Psoas muscle (tissue), 7 donors: ENCODE measurements at regions not wholly inside any gene's neighbourhood (a gene's known extent, or its start where the extent isn't known, plus 50 kb on each side); places are given as distances from the start of the nearest gene placed in this dataset.
"Not testable (repeated sequence)": the region's sequence is repeated elsewhere in the genome, so short reads cannot be mapped to it uniquely, and the experiment has no call there.

Experiments
- ATAC-seq, 4 donors: fragments of 200-7000 bp; cut with Tn5 transposase; one replicate each; pipeline ENCODE4 v1.9.1; 2020; ENCODE audit warnings: moderate library complexity in 3 of 4, mild to moderate bottlenecking in 2 of 4
- DNase-seq, 2 donors: peaks; one replicate each; pipeline ENCODE4 v3.0.0-alpha.2; 2020
- H3K27ac ChIP-seq: fragments of 200-600 bp; one replicate; pipeline ENCODE4 v1.8.0; 2022
- H3K27me3 ChIP-seq, 3 donors: fragments of 200-600 bp in 1 of 3; one replicate each; pipeline versions ENCODE4 v1.6.1 to v1.8.0; 2013 to 2022; ENCODE audit warnings: low read length in 2 of 3, mild to moderate bottlenecking in 2 of 3, moderate library complexity in 1 of 3; ENCODE audit not compliant: insufficient read depth in 3 of 3
- H3K36me3 ChIP-seq, 2 donors: fragments of 200-600 bp in 1 of 2; one replicate each; pipeline versions ENCODE4 v1.6.1 to v1.8.0; 2013 to 2022; ENCODE audit warnings: low read depth in 1 of 2, mild to moderate bottlenecking in 1 of 2, moderate library complexity in 1 of 2; ENCODE audit not compliant: insufficient read depth in 1 of 2
- H3K4me1 ChIP-seq: fragments of 200-600 bp; one replicate; pipeline ENCODE4 v1.8.0; 2022
- H3K4me3 ChIP-seq: fragments of 200-600 bp; one replicate; pipeline ENCODE4 v1.8.0; 2022; ENCODE audit warnings: mild to moderate bottlenecking
- H3K9me3 ChIP-seq: fragments of 200-600 bp; one replicate; pipeline ENCODE4 v1.8.0; 2022
- WGBS, 3 donors: extraction: QIAGEN DNeasy Blood & Tissue Kit; methylation state at CpG; one replicate each; pipeline versions ENCODE4 v1.1.6 to v1.1.7; 2013; 5-methylcytosine and 5-hydroxymethylcytosine counted together
- intact Hi-C, 2 donors: fragments of 100-400 bp; cut with DNase I; formaldehyde crosslinking; loops; one replicate each; pipeline versions ENCODE4 v1.11.0 to v1.14.2; 2022
- TF ChIP-seq, protein P1 (sequence below): fragments of 200-600 bp; IDR thresholded peaks from one replicate; pipeline ENCODE4 v1.8.0; 2022; ENCODE audit warnings: antibody characterized with exemption
- donor health status: healthy with polysubstance abuse.
- donor health status: DM: no; HTN: no; CAD: no; lungs with moderate emphysema.
- donor health status: Bipolar disorder and iron deficiency.
- donor health status: healthy.
- donor health status: DM: yes; HTN: yes; CAD: no.
- donor health status: DM: no; HTN: no; CAD: no.
- donor health status: DM: yes; HTN: yes; CAD: no.

DNA sequence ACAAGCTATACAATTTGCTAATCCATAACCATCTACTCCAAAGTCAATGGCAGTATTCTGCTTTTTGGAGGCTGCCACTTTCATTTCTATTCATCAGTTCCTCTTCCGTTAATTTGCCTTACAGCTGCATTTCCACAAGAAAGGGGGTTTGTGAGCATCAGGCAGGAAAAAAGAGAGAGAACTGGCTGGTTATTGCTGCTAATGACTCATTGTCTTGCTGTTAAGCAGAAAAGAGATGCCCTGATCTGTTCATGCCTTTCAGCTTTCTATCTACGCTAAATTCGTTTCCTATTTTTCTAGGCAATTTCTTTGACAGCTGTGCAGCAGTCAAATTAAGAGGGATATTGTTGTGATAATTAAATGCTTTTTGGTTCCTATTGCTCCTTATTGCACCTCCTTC lies 65.9 kb upstream of the GNAQ start:
- ATAC-seq (no peak), DNase-seq (no peak)
- Histone ChIP-seq H3K4me3 (no peak overlapping the region), H3K9me3 (no peaks in the 10 kb centered on the region), H3K27ac (no peak overlapping the region), H3K27me3 (no peaks in the 10 kb centered on the region), H3K36me3 (no peaks in the 10 kb centered on the region), H3K4me1 (no peaks in the 10 kb centered on the region)
- TF ChIP-seq, protein P1, sequence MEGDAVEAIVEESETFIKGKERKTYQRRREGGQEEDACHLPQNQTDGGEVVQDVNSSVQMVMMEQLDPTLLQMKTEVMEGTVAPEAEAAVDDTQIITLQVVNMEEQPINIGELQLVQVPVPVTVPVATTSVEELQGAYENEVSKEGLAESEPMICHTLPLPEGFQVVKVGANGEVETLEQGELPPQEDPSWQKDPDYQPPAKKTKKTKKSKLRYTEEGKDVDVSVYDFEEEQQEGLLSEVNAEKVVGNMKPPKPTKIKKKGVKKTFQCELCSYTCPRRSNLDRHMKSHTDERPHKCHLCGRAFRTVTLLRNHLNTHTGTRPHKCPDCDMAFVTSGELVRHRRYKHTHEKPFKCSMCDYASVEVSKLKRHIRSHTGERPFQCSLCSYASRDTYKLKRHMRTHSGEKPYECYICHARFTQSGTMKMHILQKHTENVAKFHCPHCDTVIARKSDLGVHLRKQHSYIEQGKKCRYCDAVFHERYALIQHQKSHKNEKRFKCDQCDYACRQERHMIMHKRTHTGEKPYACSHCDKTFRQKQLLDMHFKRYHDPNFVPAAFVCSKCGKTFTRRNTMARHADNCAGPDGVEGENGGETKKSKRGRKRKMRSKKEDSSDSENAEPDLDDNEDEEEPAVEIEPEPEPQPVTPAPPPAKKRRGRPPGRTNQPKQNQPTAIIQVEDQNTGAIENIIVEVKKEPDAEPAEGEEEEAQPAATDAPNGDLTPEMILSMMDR, result no peak
- WGBS, 3 donors, result 28 to 37% (median 31%) methylated on average over 3 of the region's 3 CpGs
- intact Hi-C loops, result no loop called here

DNA sequence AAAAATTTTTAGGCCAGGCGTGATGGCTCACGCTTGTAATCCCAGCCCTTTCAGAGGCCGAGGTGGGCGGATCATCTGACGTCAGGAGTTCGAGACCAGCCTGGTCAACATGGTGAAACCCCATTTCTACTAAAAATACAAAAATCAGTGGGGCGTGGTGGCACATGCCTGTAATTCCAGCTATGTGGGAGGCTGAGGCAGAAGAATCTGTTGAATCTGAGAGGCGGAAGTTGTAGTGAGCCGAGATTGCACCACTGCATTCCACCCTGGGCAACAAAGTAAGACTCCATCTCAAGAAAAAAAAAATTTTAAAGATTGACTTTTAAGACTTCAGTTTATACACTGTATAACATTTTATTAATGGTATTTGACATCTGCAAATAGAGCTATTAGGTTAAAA lies 60.1 kb upstream of the GNAQ start:
- Histone ChIP-seq H3K27me3 (no peaks in the 10 kb centered on the region), H3K27ac (no peak overlapping the region), H3K36me3 (no peaks in the 10 kb centered on the region), H3K4me1 (no peaks in the 10 kb centered on the region), H3K4me3 (no peak overlapping the region), H3K9me3 (no peaks in the 10 kb centered on the region)
- WGBS, 3 donors, result 92 to 95% (median 95%) methylated on average over 9 of the region's 9 CpGs
- intact Hi-C loops, result no loop called here
- DNase-seq, result no peak
- TF ChIP-seq, protein P1, result no peak
- ATAC-seq, result no peak

DNA sequence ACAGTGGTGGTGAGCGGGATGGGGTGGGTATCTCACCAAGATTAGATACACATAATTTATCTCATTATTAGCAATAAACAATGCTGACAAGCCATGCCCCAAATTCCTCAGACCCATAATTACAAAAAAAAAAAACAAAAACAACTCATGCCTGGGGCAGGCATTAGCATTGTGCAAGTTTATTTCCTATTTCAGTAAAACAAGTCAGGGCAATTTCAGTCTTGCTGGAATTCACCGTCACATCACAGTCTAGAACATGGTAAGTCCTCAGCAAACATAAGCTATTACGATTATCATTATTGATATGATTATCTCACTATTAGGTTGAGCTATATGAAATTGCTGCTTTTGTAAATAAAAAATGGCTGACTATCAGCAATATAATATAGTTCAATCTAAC lies 57.5 kb upstream of the GNAQ start:
- WGBS, 3 donors, result 73 to 96% (median 94%) methylated on average over 3 of the region's 3 CpGs
- H3K4me3 ChIP-seq, result no peak overlapping the region
- no peak for ATAC-seq
- H3K27ac ChIP-seq, result no peak overlapping the region
- no peaks in the 10 kb centered on the region for H3K4me1 ChIP-seq
- no peak for DNase-seq
- no peaks in the 10 kb centered on the region for H3K36me3 ChIP-seq
- H3K27me3 ChIP-seq, result no peaks in the 10 kb centered on the region
- TF ChIP-seq, protein P1, result no peak
- intact Hi-C loops, result no loop called here
- H3K9me3 ChIP-seq, result no peaks in the 10 kb centered on the region

DNA sequence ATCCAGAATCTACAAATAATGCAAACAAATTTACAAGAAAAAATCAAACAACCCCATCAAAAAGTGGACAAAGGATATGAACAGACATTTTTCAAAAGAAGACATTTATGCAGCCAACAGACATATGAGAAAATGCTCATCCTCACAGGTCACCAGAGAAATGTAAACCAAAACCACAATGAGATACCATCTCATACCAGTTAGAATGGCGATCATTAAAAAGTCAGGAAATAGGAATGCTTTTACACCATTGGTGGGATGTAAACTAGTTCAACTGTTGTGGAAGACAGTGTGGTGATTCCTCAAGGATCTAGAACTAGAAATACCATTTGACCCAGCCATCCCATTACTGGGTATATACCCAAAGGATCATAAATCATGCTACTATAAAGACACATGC lies 56.6 kb upstream of the GNAQ start:
- H3K27ac ChIP-seq, H3K4me1 ChIP-seq, intact Hi-C loops, H3K4me3 ChIP-seq, ATAC-seq, H3K27me3 ChIP-seq, DNase-seq, H3K9me3 ChIP-seq, H3K36me3 ChIP-seq: not testable (repeated sequence)
- WGBS, 3 donors, result 95 to 100% (median 97%) methylated on average over 1 of the region's 1 CpG
